Esophagus squamous epithelium (tissue), 5 donors: ENCODE measurements at regions not wholly inside any gene's neighbourhood (a gene's known extent, or its start where the extent isn't known, plus 50 kb on each side); places are given as distances from the start of the nearest gene placed in this dataset.

Experiments used
- DNase-seq: peaks from one replicate; lab custom pipeline; 2025; lab: John Stamatoyannopoulos, UW
- H3K27ac ChIP-seq, 4 donors: fragments of 200-600 bp; sonication (generic); one replicate each; pipeline ENCODE4 v1.5.1; 2016 to 2019; ENCODE audit warnings: mild to moderate bottlenecking in 1 of 4
- H3K27me3 ChIP-seq, 4 donors: fragments of 200-600 bp; sonication (generic); 1 replicate in 3 of 4; 2 replicates in 1 of 4; pipeline versions ENCODE4 v1.5.1 to v1.6.0; 2017 to 2021; ENCODE audit warnings: antibody characterized with exemption in 1 of 4
- H3K36me3 ChIP-seq, 3 donors: fragments of 200-600 bp; sonication (generic); one replicate each; pipeline ENCODE4 v1.5.1; 2016 to 2019
- H3K4me1 ChIP-seq, 3 donors: fragments of 200-600 bp; sonication (generic); one replicate each; pipeline ENCODE4 v1.5.1; 2017 to 2019
- H3K4me3 ChIP-seq, 4 donors: fragments of 200-600 bp; sonication (generic); 1 replicate in 3 of 4; 2 replicates in 1 of 4; pipeline ENCODE4 v1.5.1; 2016 to 2019; ENCODE audit warnings: mild to moderate bottlenecking in 2 of 4, moderate library complexity in 1 of 4
- H3K9me3 ChIP-seq, 3 donors: fragments of 200-600 bp; sonication (generic); one replicate each; pipeline ENCODE4 v1.5.1; 2016 to 2019
- POLR2A ChIP-seq, 4 donors: fragments of 450-650 bp; IDR thresholded peaks; one replicate each; pipeline ENCODE4 v1.6.1; 2017; ENCODE audit warnings: antibody characterized with exemption in 4 of 4, mild to moderate bottlenecking in 4 of 4, moderate library complexity in 3 of 4
- WGBS, 2 donors: methylation state at CpG; one replicate each; pipeline ENCODE4 v1.1.5; 2018; 5-methylcytosine and 5-hydroxymethylcytosine counted together
- intact Hi-C: fragments of 100-400 bp; cut with DNase I; formaldehyde crosslinking; loops from one replicate; pipeline ENCODE4 v1.15.0; 2022
- TF ChIP-seq, protein P1 (sequence below), 6 experiments: fragments of 450-650 bp in 4 of 6; fragments of 200-600 bp in 2 of 6; sonication (generic) in 2 of 6; IDR thresholded peaks; one replicate each; pipeline ENCODE4 v1.5.1; 2016 to 2019; ENCODE audit warnings: antibody characterized with exemption in 6 of 6, mild to moderate bottlenecking in 4 of 6, moderate library complexity in 4 of 6
- donor health status: DM: yes; HTN: yes; CAD: no.

- WGBS, 2 donors, result 68 to 76% methylated on average over 3 of the region's 3 CpGs
- TF ChIP-seq POLR2A (IDR thresholded peaks at IDR 0.05), result no peak
- TF ChIP-seq, protein P1, sequence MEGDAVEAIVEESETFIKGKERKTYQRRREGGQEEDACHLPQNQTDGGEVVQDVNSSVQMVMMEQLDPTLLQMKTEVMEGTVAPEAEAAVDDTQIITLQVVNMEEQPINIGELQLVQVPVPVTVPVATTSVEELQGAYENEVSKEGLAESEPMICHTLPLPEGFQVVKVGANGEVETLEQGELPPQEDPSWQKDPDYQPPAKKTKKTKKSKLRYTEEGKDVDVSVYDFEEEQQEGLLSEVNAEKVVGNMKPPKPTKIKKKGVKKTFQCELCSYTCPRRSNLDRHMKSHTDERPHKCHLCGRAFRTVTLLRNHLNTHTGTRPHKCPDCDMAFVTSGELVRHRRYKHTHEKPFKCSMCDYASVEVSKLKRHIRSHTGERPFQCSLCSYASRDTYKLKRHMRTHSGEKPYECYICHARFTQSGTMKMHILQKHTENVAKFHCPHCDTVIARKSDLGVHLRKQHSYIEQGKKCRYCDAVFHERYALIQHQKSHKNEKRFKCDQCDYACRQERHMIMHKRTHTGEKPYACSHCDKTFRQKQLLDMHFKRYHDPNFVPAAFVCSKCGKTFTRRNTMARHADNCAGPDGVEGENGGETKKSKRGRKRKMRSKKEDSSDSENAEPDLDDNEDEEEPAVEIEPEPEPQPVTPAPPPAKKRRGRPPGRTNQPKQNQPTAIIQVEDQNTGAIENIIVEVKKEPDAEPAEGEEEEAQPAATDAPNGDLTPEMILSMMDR (IDR thresholded peaks at IDR 0.05), result no peak
- Histone ChIP-seq H3K9me3 (no peaks in the 10 kb centered on the region), H3K27me3 (no peaks in the 10 kb centered on the region), H3K4me3 (no peak overlapping the region), H3K27ac (no peak overlapping the region), H3K36me3 (no peaks in the 10 kb centered on the region), H3K4me1 (no peaks in the 10 kb centered on the region)
- no peak for DNase-seq
- intact Hi-C loops, result no loop called here
Observed at GRCh38 chr3:65070968-65071367, 383.2 kb upstream of the ADAMTS9 start.

DNA sequence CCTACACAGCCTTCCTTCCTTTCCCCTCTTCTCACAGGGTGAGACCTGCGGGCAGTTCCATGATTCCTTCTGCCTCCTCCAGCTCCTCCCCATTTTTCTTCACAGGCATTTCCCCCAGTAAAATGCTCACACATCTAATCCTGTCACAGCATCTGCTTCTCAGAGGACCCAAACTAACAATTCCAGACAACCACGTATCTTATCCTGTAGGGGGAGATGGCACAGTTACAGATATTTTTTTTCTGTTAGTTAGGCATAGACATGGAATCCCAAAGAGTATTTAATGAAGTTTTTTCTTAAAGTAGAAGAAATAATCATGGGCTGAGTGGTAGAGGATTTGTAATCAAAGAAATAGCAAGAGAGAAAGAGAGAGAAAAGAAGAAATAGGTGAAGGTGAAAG is 373.1 kb upstream of the ADAMTS9 start:
- Histone ChIP-seq H3K27me3 (no peaks in the 10 kb centered on the region), H3K9me3 (no peaks in the 10 kb centered on the region), H3K36me3 (no peaks in the 10 kb centered on the region), H3K4me1 (no peaks in the 10 kb centered on the region), H3K4me3 (no peak overlapping the region), H3K27ac (no peak overlapping the region)
- no peak for DNase-seq
- WGBS, 2 donors, result 65 to 80% methylated on average over 2 of the region's 2 CpGs
- TF ChIP-seq, protein P1 (IDR thresholded peaks at IDR 0.05), result no peak
- no peak for TF ChIP-seq POLR2A (IDR thresholded peaks at IDR 0.05)
- intact Hi-C loops, result no loop called here

GRCh38 chr3:65052101-65052500 is 364.3 kb upstream of the ADAMTS9 start:
- DNase-seq, result no peak
- Histone ChIP-seq H3K4me3 (no peak overlapping the region), H3K9me3 (peaks cover 0 to 5% (median 0%) of the 10 kb centered on the region in 3 donors), H3K27me3 (no peaks in the 10 kb centered on the region), H3K36me3 (no peaks in the 10 kb centered on the region), H3K4me1 (peaks cover 0 to 3% (median 0%) of the 10 kb centered on the region in 3 donors), H3K27ac (no peak overlapping the region)
- WGBS, 2 donors, result 29 to 68% methylated on average over 1 of the region's 1 CpG
- intact Hi-C loops, result no loop called here
- no peak for TF ChIP-seq POLR2A (IDR thresholded peaks at IDR 0.05)
- TF ChIP-seq, protein P1 (IDR thresholded peaks at IDR 0.05), result no peak

DNA sequence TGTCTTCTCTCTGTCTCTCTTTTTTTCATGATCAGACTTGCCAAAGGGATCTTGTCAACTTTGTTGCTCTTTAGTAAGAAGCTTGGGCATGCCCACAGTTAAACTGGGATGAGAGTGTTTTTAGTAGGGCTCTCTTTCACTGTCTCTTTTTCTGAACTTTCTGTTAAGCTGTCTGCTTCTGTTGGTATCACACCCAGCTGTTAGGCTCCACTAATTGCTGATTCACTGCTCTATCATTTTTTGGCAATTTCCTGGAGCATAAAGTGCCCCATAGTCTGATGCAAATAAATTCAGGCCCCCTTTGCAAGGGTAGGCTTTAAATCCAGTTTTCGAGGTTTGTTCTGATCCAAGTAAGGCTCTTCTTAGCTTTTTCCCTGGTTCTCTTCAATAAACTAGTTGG is 360.4 kb upstream of the ADAMTS9 start:
- peaks cover 0 to 3% (median 0%) of the 10 kb centered on the region in 3 donors for H3K4me1 ChIP-seq
- no peak overlapping the region for H3K27ac ChIP-seq
- WGBS, 2 donors, result 71 to 75% methylated on average over 1 of the region's 1 CpG
- intact Hi-C loops, result no loop called here
- no peak overlapping the region for H3K4me3 ChIP-seq
- no peaks in the 10 kb centered on the region for H3K27me3 ChIP-seq
- DNase-seq, result no peak
- H3K9me3 ChIP-seq, result peaks cover 0 to 5% (median 0%) of the 10 kb centered on the region in 3 donors
- TF ChIP-seq POLR2A (IDR thresholded peaks at IDR 0.05), result no peak
- TF ChIP-seq, protein P1 (IDR thresholded peaks at IDR 0.05), result no peak
- H3K36me3 ChIP-seq, result no peaks in the 10 kb centered on the region

- 18 to 63% methylated on average over 1 of the region's 1 CpG for WGBS, 2 donors
- Histone ChIP-seq H3K4me1 (peaks cover 0 to 3% (median 0%) of the 10 kb centered on the region in 3 donors), H3K27me3 (no peaks in the 10 kb centered on the region), H3K27ac (no peak overlapping the region), H3K4me3 (no peak overlapping the region), H3K9me3 (no peaks in the 10 kb centered on the region), H3K36me3 (no peaks in the 10 kb centered on the region)
- intact Hi-C loops, result no loop called here
- TF ChIP-seq, protein P1 (IDR thresholded peaks at IDR 0.05), result no peak
- TF ChIP-seq POLR2A (IDR thresholded peaks at IDR 0.05), result no peak
- DNase-seq, result no peak
Observed at GRCh38 chr3:65045138-65045537, 357.3 kb upstream of the ADAMTS9 start.
